Islet precursor cell (in vitro differentiated cells): ENCODE measurements at regions not wholly inside any gene's neighbourhood (a gene's known extent, or its start where the extent isn't known, plus 50 kb on each side); places are given as distances from the start of the nearest gene placed in this dataset.
"Not testable (repeated sequence)": the region's sequence is repeated elsewhere in the genome, so short reads cannot be mapped to it uniquely, and the experiment has no call there.

ENCODE experiments used
- DNase-seq: peaks from one replicate; pipeline ENCODE4 v3.0.0-alpha.2; 2018

DNA sequence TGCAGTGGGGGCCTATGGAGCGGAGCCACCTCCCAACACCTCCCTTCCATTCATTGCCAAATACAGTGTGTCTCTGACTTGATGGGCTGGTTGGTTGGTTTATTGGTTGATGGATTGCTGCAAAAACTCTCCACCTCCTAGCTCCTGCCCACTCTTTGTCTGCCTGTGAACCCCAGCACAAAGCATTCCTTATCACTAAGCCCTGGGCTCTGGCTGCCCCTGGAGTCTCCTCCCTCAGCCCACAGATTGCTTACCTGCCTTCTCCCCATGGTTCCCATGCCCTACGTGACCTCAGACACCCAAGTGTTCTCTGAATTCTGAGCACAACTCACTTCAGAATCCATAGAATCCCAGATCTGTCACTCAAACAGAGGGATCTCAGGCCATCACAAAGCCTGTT lies 139.1 kb upstream of the TPM1 start:
- peak; percentile 82 for DNase-seq

DNA sequence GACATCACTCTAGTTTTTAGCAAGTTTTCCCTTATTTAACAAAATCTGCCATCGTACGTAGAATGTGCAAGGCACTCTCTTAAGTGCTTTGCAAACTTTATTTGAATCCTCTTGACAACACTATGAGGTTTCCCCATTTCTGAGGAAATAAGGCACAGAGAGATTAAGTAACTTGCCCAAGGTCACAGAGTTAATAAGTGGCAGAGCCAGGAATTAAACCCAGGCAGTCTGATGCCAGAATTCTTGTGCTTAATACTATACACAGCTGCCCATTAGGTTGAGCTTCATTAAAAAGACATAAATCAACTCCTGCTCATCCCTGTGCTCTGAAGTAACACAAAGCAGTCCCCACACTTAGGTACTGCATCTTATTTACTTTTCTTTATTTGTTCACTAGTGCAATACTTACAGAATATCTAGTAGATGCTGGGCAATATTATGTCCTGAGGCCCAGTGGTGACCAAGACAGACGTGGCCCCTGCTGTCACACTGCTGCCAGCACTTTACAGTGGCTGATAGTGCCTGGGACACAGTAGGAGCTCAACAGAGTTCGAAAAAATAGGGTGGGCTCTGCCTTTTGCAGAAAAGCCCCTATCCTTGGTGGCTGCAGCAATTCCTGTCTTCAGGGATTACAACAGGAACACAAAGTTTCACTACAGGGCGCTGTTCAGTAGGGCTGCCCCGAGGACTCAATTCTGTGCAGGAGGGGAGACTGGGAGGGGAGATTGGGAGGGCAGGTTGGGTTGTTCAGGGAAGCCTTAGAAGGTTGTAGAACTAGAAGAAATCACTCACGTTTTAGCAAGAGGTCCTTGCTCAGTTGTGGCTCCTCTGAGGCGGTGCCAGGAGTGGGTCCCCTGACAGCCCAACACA lies 138.3 kb upstream of the TPM1 start:
- no peak for DNase-seq

DNA sequence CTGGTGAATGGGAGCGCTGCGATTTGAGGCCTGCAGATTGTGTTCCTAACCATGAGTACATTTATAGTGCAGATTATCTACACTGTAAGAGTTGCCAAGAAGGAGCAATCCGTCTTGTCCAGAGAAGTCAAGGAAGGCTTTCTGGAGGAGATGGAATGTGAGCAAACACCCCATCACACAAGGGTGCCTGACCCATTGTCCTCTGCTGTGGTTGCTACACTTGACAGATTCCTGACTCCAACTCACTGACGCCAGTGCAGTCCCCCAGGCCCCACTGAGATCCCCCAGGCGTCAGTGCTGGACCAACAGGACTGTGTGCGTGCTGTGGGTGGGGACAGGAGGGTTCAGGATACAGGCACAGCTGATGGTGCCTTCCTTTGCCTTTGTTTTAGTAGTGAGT lies 135.9 kb upstream of the TPM1 start:
- no peak for DNase-seq

DNA sequence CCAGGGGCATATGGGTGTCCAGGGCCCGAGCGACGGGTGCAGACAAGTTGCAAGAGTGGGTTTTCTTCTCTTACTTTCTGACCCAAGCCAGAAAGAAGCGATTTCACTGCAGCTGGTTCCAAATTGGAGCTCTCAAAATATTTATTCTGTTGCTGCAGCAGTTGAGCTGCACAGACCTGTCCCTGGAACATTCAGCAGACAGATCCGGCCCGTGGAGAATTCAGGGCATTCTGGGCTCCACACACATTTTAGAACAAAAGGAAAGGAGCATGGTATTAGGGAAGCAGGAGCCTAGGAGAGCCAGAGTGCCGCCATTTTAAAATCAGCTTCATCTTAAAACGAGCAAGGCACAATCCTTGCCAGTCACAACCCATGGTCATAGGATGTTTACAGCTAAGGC lies 135.3 kb upstream of the TPM1 start:
- no peak for DNase-seq

DNA sequence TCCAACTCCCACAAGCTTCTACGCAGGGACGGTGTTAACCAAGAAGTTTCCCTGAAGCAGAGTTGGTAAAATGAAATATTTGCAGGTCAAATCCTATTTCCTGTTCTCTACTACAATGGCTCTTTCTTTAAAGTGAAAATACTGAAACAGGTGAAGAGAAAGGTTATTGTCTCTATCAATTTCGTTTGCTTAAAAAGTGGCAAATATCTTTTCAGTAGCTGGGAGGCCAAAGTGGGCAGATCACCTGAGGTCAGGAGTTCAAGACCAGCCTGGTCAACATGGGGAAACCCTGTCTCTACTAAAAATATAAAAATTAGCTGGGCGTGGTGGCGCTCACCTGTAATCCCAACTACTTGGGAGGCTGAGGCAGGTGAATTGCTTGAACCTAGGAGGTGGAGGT lies 134.2 kb upstream of the TPM1 start:
- not testable (repeated sequence) for DNase-seq

DNA sequence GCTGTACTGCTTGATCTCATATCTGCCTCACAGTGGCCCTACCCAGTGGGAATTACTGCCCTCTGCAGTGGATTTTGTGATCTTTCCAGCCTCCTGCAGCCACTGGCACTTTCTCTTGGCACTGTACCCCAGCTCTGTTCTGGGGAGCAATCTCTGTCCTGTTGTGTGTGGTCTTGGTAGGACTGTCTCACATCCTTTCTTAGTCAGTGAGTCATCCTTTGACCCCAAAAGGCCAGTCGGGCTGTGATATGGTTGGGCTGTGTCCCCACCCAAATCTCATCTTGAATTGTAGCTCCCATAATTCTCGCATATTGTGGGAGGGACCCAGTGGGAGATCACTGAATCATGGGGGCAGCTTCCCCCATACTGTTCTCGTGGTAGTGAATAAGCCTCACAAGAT lies 133.3 kb upstream of the TPM1 start:
- no peak for DNase-seq

DNA sequence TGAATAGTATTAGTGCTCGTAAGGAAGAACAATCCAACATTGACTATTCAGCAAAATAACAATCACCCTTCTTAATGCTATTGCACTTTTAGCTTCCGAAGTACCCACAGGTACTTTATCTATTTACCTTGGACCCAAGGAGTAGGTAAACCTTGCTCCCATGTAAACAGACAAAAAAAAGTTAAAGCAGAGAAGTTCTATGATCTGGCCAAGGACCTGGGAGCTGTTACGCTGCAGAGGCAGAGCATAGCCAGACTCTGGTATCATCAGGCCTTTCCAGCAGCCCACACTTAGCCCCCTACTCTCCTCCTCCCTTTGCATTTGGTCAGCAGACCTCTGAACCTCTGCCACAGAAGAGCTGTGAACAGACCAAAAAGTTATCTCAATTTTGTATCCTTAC lies 130.3 kb upstream of the TPM1 start:
- DNase-seq, result no peak

DNA sequence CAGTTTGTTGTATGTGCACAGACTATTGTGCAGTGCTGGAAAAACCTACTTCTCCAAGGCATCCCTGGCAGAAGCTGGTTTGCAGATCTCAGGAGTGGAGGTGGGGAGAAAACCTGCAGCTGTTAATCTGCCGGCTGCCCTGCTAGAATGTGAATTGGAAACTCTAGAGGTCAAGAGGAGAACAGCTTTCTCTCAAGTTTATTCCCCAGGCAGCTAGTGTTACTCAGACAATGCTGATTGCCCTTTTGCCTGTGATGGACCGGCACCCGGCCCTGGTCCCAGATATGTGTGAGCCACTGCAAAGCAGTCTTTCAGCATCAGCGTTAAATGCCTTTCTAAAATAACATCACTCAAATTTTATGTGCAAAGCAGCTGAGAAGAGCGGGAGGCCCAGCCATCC lies 129.7 kb upstream of the TPM1 start:
- peak; percentile 70 for DNase-seq

DNA sequence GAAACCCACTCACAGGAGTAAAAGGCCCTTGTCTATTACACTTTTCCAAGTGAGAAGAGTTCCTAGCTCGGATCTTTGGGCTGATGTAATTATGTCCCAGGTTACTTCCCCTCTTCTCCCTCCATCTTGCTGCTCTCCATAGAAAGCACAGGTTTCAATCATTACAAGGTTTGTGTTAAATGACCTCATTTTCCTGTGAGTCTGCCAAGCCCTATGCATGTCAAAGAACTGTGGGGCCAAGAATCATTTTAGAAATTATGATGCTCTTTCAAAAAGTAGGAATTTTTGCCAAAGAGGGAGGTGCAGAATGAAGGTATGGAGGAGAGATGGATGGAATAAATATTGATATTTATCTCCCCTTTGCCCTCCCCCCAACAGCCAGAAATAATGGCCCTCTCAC lies 129.3 kb upstream of the TPM1 start:
- DNase-seq, result no peak

DNA sequence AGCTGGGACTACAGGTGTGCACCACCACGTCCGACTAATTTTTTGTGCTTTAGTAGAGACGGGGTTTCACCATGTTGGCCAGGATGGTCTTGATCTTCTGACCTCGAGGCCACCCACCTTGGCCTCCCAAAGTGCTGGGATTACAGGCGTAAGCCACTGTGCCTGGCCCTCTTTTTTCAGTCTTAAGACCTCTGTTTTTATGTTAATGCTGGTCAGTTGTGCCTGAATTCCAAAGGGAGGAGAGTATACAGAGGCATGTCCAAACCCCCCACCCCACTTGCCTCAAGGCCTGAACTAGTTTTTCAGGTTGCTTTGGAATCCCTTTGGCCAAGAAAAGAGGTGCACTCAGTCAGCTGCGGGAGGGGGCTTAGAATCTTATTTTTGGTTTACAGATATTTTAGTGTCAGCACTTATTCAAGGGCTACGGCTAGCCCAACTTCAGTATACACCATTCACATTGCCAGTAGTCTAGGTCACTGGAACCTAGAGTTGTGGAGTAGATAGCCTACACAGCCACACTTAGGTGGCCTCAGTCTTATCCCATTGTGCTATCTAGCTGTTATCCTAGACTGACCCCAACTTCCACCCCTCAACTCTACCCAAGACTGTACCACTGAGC lies 128.0 kb upstream of the TPM1 start:
- DNase-seq, result peak; percentile 86

DNA sequence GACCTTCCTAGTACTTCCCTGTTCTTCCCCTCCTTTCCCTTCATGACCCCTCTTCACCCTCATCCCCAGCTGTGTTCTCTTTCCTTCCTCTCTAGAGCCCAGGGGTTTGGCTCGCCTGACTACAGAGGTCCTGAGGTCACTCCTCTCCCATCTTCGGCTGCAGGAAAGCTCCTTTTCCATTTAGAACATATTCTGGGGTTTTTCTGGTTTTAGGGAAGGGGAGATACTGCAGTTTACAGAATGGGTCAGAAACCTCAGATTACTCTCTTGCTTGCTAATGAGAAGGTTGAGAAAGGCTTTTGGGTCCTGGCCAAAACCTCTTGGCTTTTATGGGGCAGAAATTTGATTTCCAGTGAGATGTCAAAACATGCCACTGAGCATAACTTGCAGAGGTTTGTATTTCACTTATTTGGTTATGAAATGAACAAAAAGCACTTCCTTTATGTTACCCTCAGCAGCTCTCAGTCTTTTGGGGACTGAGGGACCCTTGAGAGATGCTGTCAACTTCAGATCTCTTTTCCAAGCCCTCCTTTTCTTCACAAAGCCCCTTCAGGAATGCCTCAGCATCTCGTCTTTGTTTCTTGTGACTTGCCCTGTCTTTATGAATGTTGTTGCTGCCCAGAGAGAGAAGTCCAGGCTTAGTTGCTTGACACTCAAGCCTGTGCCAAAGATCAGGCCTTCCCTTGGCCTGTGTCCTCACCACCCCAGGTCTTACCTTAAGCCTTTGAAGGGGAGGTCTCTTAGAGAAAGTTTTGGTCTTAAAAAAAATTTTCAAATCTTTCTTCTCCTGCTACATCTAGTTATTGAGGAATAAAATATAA lies 121.7 kb upstream of the TPM1 start:
- DNase-seq, result no peak

DNA sequence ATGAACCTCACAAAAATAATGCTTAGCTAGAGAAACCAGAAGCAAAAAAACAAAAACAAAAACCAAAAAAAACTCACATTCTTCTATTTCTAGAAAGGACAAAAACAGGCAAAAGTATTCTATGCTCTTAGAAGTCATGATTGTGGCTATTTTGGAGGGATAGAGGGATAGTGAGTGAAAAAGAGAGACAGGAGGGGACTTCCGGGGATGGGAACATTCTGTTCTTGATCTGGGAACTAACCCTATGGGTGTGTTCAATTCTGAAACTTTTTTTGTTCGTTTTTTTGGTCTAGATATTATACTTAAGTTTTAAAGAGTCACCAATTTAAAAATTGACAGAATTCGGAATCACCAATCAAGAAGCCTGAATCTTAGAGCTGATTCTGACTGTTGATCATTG lies 120.0 kb upstream of the TPM1 start:
- DNase-seq, result no peak

DNA sequence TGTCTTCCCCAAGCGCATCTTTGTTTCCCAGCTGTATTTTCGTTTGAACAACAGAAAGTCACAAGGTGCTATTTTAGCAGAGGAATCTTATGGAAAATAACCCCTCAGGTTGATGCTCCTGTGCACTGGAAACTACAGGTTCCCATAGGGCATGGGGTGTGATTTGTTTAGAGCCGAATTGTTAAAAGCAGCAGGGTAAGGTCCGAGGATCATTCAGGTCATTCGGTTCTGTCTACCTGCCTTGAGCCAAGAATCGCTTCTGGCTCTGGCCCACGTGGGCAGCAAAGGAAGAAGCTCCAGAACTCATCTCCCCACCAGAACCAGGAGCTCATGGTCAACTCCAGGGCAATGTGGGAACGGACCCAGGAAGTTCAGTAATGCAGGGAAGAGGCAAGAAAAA lies 116.7 kb upstream of the TPM1 start:
- DNase-seq, result no peak

DNA sequence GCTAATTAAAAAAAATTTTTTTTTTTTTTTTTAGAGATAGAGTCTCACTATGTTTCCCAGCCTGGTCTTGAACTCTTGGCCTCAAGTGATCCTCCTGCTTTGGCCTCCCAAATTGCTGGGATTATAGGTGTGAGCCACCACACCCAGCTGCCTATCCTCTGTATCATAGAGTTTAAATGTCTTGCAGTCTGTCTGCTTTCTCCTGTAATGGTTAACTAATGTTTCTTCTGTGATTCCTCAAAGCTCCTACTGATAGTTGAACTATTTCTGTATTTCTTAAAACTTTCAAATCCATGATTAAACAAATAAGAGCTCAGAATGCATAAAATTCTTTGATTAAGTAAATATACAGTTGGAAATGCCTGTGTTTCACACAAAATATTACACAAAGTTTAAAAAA lies 115.4 kb upstream of the TPM1 start:
- DNase-seq, result no peak

DNA sequence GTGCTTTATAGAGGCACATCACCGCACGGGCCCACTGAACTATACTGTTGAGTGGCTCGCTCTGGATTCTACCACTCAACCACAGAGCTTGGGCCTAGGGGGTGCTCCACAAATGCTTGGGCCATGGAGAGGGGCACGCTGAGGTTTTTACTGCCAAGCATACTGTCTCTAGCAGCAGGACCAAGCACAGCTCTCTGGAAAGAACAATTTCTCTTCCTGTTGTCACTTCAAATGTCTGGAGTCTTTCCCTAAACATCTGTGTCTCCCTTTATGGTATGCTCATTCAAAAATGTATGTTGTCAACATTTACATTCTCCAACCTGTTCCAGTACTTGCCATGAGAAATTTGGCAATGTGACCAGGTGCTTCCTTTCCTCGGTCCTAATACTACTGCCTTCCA lies 114.7 kb upstream of the TPM1 start:
- DNase-seq, result no peak

DNA sequence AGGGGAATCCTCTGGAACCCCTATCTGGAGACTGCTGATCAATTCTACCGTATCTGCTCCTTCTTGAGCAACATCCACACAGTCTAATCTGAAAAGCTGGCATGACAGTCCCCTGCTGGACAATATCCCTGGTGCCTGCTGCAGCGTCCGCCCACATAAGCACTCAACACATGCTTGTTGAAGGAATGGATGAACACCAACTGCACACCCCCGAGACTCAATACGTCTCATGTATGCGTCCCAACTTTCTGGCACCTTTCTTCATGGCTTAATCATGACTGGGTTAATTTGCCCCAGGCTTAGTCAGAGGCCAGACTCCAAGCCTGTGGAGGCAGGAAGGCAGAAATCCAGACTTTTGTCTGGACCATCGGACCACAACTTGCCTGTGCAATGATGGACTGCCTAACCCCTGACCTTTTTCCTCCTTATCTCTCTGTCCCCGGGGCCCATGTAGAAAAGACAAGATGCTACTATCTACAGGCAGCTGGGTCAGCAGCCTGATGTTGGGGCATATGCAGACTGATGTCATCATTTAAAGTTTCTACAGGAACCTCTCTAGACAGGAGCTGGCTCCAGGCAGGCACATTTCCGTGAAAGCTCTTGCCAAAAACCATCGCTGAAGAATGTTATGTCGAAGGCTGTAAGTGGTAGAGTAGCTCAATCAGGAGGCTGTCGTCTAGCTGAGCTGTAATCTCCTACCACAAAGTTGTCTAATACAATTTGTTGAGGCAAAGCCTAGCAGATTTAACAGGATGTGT lies 114.1 kb upstream of the TPM1 start:
- peak; percentile 99 for DNase-seq

DNA sequence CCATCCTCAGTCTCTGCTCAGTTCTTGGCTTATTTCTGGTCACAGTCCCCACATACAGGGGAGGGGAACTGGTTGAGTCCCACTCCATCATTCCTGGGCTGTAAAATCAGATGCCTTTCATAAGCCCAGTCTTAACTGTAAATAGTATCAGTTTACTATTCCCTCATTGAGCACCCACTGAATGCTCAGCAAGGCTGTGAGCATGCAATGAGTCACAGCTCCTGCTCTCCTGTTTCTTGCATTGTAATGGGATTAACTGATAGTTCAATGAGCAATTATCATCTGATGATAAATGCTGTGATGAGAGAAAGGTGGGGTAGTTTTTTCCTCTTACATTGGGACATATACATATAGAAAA lies 113.6 kb upstream of the TPM1 start:
- DNase-seq, result no peak

DNA sequence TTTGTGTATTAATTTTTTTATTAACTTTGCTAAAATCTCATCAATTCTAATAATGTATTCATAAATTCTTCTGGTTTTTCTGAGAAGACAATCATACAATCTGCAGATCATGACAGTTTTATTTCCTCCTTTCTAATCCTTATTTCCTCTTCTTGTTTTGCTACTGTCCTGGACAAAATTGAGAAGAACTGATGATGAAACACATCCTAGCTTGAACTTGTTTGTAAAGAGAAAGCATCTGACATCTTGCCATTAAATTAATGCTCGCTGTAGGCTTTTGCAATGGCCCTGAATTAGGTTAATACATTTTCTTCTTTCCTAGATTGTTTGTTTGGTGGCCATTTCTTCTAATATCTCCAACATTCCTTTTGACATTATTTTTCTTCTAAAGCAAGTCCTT lies 110.9 kb upstream of the TPM1 start:
- DNase-seq, result no peak

DNA sequence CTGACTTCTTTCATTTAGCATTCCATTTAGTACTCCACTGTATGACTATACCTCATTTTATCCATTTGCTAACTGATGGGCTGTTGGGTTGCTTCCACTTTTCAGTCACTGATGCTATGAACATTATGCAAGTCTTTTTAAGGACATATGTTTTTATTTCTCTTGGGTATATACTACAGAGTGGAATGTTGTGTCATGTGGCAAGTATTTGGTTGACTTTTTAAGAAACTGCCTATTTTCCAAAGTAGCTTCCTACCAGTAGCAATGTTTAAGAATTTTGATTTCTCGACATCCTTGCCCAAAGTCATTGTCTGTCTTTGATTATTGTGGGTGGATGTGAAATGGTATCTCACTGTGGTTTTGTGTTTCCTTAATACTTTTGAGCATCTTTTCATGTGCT lies 110.1 kb upstream of the TPM1 start:
- no peak for DNase-seq

DNA sequence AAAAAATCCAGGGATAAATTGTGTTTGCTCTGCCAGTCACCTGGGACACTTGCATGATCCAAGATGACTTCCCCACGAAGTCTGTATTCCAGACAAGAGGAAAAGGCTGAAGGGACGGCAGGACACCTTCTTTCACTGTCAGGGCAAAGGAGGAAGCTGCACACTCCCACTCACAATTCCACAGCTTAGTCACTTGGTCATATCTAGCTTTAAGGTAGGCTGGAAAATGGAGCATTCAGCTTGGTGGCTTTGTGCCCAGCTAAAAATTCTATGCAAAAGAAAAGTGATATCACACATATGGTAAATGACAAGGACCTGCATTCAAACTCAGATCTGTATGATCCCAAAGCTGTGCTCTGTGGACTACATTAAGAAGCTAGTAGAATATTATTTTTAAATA lies 109.2 kb upstream of the TPM1 start:
- no peak for DNase-seq

DNA sequence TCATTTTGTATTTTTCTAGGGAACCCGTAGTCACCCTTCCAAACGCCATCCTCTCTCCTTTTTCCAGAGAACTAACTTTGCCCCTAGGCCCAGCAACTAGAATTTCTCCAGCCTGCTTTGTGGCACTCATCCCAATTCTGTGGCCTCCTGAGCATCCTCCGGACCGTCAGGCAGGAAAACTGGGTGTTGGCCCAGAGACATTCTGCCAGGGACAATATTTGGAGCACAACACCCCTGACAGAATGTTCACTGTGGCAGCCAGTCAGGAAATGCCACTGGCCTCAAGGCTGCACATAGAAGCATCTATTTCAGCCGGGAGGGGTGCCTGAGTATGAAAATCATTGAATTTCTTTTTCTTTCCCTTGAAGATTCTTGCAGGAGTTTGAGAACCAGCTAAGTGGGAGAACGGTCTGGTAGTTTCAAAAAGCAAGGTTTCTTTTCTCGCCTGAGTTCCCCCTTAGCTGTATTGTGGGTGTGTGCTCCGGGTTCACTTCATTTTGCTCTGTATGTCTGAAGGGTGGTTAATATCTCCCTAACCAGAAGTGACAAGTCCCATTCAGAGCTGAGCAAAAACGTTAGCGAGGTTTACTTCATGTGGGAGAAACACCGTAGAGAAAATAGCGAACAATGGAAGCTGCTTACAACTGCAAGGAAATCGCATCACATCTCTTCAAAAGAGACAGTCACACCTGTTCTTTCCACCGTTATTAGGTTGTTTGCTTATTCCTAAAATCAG lies 108.1 kb upstream of the TPM1 start:
- DNase-seq, result no peak

DNA sequence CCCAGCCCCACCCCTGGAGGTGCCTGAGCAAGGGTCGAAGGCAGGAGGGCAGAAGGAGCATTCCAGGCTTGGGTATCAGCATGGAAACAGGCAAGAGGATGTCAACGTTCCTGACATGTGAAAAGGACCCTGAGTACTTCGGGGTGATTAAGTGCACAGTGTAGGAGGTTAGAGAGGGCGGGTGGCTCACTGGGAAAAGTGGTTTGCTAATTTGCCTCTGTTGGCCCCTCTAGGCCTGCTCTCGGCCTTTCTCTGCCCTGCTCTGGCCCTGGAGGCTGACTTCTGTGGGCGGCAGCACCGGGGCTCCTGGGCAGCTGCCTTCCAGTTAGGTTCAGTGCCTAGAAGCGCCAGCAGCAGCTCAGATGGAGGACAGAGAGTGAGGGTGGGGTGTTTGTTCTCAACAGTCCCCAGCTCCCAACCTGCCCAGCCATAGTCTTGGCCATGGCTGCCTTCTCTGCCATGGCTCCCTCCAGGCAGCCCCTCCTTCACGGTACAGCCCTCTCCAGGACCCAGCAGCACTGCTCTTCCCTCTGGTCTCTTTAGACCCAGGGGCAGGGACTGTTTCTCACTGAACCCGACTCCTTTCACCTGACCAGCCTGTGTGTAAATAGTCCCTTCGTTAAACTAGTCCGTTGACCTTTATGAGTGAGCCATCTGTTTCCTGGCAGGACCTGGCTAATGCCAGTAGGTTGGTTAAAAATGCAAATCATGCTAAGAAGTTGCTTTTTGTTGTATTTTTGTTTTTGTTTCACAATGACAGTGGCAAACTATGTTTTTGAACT lies 107.1 kb upstream of the TPM1 start:
- DNase-seq, result no peak
